ENCODE measurements at regions not wholly inside any gene's neighbourhood (a gene's known extent, or its start where the extent isn't known, plus 50 kb on each side); places are given as distances from the start of the nearest gene placed in this dataset.
A peak's percentile ranks its signal among the peaks of the same experiment; 100 is the strongest.

DNA sequence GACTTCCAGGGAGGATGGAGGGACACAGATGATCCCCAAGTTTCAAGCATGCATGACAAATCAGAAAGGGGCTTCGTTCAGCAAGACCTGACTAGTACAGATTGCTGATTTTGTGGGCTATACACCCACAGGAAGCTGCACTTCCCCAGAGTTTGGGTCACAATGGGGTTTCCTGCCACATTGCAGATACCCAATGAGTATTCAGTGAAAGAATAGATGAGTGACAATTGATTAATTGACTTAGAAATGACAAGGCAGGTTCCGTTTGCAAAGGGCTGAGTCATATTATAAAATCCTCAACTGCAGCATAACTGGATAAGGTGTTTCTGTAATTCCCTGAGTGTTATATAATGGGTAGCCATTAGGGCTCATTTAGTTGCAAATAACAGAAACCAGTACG lies 146.6 kb upstream of the TBL1X start:
- DNase-seq = peak; percentile 23

DNA sequence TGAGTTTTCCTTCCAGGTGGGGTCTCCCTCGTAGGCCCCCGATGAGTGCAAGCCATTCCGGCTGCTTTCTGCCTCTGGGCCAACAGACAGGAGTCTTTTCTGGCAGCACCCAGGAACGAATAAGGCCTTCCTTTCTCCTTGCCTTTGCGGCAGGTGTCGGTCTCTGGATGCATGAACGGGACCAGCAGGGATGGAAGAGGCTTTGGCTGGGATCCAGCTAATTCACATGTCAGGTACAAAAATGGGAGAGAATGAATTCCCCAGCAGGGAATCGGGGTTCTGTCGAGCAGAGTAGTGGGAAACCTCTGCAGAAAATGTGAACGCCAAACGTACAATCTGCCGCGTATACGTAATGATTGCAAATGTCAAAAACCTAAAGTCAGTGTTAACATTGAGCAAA lies 146.1 kb upstream of the TBL1X start:
- DNase-seq = no peak

DNA sequence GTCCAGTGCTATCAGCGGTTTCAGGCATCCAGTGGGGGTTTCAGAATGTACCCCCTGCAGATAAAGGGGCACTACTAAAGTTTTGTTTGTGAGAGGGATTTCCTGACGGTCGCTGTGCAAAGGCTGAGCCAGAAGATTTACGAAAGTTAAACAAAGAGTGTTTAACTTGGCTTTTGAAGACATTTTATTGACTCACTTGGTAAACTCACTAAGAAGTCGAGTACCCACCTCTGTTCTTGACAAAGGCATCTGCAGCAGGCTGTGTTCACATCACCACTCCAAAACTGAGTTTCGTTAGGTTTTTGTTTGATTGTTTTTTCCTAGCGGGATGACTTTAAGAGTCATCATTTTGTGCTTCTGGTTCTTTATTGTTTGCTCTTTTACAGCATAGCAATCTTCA lies 143.9 kb upstream of the TBL1X start:
- DNase-seq = no peak

DNA sequence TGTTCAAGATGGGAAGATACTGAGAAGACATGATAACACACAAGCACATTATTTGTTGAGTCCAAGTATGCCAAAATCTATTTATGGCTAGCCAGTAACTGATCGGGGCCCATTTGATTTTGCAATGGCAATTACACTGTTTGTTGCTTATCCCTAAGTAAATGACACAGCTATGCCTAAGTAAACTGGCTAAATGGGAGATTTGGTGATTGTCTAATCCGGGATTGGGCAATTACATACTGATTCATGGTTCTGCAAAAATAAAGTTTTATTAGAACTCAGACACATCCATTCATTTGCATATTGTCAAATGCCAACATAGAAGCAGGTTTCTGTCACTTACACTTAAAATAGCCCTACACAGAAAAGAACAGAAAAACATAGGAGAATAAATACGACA lies 140.2 kb upstream of the TBL1X start:
- no peak for DNase-seq

DNA sequence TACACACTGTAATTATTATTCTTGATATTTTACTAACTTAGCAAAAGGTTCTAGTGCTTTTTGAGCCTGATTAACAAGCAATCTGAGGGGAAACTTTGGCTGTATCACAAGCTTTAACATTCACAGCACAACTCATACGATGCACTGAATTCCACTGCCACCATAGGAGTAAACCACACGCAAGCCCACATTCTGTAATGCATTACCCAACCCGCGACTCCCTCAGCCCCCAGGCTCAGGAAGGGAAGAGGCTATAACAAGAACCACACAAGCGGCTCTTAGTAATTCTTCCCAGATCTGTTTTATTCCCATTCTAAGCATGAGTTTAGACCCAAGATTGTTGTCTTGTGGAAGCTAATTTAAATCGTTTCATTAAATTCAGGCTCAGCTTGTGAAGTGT lies 138.5 kb upstream of the TBL1X start:
- no peak for DNase-seq

DNA sequence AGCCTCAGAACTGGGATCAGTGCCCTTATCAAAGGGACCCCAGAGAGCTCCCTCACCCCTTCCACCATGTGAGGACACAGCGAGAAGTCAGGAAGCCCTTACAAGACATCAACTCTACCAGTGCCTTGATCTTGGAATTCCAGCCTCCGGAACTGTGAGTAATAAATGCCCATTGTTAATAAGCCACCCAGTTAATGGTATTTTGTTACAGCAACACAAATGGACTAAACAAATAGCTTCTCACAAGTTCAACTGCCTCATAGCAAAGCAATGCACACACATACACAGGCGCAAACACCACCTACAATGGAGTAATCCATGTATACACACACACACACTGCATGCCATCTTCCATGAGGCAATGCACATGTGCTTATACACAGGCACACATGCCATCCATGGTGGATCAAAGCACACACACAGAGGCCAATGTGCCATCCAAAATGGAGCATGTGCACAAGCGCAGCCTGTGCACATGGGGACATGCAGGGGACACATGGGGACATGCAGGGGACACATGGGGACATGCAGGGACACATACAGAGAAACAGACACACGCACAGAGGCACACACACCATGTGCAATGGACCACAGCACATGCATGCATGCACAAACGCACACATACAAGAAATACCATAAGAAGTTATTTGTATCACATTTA lies 137.6 kb upstream of the TBL1X start:
- no peak for DNase-seq

DNA sequence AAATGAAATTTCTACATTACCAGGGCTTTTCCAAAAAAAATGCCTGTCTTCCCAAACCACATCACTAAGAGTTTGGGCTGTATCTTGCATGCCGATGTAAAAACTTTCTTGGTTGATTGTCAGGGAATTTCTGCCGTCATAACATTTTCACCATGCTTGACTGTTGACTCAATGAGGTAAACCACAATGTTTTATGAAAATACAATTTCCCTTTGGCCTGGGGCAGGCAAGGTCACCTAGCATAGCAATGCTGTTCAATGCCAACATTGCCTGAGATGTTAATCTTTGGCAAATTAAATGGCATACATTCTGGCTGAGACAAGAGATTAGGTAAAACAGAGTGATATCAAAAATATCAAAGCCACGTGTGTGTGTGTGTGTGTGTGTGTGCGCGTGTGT lies 137.1 kb upstream of the TBL1X start:
- DNase-seq = no peak

DNA sequence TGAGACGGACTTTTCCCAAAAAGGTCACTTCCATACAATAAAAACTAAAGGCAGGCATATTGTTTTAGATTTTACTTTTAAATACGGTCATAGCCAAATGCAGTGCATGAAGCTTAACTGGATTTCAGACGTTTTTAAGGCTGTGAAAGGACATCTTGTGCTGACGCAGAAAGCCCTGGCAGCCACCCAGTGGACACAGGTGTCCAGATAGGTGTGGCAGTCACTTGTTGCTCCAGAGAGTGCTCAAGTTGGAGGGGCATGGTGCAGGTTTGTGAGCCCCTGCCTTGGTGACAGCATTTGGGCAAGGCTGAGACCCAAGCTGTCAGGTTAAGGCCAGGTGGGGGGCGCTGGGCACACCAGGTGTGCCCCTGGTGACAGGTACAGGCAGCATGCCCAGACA lies 135.8 kb upstream of the TBL1X start:
- no peak for DNase-seq

DNA sequence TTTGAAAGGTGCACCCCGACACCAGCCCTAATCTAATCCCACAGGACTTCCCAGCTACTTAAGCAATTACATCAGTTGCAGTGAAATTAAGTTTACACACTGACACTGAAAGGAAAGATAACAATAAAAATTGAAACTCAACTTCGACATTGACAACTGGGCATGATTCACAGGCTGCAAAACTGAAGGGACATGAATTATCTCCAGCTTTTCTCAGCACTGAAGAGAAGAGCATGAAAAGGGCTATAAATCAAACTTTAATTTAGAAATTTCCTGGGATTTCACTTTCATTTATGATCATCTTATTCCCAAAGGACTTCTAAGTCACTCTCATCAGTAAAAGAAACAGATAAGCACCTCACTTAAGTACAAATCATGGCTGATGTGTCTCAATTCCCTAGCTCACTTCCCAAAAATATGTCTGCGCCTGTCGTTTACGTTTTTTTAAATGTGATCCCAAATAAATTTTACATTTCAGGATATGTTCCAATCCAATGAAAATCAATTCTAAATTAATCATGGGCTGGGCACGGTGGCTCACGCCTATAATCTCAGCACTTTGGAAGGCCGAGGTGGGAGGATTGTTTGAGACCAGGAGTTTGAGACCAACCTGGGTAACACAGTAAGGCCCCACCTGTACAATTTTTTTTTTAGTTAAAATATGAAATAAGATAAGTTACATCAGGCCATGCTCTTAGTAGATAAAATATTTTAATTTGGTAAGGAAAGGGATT lies 134.4 kb upstream of the TBL1X start:
- no peak for DNase-seq

DNA sequence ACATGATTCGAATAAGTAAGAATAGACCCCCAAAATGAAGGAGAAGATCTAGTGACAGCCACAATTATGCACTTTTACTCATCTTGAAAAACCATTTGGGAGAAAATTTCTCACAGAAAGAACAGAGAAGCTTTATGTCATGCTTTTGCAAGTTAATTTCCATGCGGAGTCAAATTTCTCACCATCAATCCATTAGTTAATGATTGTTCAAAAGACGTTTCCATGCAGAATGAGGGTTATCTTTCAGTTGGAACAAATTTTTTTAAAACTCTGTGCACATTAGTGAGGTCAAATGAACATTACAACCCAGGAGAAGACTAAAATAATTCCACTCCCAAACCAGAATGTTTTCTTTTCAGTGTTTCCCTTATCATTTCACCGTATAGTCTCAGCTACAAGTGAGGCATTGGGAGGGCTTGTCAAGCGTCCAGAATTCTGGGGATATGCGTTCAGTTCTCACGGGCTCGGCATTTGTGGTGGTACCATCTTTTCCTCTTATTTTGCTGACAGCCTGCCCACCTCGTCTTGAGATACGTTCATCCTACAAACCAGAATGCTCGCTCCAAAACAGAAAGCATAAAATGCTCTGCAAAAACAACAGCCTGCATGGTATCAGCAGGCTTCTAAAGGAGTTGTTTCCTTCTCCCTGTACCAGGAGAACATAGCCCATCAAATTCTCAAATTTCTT lies 130.8 kb upstream of the TBL1X start:
- DNase-seq = no peak

DNA sequence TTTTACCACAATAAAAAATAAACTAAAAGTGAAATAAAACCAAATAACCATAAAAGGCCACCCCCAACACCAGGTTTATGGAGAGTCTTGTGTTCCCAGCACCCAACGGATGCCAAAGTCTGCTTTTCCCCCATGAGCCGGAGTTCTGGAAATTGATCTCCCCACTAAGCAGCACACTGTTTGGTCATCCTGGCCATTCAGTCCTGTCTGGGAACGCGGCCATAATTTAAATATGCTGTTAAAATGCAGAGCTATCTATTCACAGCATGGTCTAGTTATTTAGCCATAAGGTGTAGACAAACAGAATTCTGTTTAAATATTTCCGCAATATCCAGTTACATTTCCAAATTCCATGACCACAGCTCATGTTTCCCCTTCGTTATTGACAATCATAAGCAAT lies 129.6 kb upstream of the TBL1X start:
- no peak for DNase-seq

DNA sequence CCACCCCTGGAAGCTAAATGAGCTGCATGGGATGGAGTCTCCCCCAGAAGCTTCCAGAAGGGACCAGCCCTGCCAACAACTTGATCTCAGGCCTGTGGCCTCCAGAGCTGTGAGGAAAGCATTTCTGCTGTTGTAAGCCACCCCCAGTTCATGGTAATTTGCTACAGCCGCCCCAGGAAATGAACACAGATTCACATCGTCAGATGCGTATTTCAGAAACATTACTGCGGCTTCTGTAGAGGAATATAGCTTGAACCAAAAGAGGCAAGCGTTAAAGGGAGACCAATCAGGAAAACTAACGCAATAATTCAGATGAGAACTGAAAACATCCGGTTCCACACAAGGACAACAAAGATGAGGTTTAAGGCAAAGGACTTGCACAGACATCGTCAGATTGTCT lies 128.4 kb upstream of the TBL1X start:
- peak; percentile 16 for DNase-seq

DNA sequence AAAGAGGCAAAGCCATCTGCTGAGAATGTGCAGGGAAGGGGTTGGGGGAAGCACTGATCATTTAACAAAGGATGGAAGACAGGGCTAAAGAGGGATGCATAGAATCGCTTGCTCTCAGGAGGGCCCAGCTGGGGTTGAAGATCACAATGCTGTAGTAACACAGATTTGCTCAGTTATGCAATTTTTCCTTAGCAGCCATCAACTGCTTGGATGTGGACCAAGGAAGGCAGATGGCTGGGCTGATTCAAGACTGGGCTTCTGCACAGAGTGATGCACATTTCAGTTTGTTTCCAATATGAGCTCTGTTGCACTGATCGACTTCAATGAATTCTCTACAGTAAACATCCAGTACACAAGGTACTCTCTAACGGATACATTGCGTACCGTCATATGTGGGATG lies 127.8 kb upstream of the TBL1X start:
- DNase-seq = no peak

DNA sequence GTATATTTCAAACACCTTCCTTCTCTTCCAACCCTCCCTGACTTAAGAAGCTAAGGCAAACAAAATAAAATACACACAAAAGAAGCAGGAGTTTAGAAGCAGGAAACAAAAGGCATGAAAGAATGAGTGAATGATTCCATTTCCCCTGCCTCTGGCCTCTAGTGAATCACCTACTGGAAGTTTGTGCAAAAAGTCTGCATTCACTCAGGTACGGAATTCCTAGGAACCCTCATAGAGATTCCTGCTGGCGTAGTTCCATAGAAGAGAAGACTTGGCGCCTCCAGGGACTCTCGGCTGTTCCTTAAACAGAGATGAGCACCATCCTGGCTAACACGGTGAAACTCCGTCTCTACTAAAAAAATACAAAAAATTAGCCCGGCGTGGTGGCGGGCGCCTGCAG lies 125.9 kb upstream of the TBL1X start:
- DNase-seq = no peak

DNA sequence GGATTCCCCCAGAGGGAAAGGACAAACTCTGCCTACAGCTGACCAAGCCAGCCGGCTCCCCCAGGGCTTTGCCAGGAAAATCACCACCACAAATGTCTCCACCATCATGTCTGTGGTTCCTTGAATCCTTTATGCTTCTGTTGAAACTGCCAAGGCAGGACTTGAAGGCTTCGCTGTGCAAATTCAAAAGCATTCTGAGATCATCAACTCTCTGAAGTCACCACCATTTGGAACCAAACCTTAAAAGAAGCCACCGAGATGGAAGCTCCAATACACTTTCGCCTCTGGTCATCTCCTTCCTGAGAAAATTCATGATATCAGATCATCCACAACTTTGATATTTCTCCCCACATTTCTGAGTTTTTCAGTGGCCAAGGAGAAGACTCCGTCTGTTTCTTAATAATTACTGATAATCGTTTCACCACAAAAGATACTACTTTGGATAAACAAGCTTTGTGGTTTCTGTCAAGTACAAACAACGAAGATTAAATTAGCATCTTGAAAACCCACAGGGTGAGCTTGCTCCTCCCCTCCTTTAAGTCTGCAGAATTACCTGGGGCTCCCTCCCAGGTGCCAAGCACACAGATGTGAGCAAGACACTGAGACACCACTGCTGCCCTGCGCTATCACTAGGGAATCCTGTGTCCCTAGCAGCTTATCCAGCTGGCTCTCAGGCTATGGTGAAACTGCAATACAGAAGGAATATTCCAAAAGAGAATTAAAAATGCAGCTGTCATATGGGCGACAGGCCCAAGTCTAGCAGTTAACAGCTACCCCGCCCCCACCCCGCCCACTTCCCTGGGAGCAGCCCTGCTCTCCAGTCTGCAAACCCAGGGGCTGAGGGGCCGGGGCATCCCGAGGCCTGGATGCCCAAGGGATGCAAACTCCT lies 125.0 kb upstream of the TBL1X start:
- DNase-seq = peak; percentile 56

DNA sequence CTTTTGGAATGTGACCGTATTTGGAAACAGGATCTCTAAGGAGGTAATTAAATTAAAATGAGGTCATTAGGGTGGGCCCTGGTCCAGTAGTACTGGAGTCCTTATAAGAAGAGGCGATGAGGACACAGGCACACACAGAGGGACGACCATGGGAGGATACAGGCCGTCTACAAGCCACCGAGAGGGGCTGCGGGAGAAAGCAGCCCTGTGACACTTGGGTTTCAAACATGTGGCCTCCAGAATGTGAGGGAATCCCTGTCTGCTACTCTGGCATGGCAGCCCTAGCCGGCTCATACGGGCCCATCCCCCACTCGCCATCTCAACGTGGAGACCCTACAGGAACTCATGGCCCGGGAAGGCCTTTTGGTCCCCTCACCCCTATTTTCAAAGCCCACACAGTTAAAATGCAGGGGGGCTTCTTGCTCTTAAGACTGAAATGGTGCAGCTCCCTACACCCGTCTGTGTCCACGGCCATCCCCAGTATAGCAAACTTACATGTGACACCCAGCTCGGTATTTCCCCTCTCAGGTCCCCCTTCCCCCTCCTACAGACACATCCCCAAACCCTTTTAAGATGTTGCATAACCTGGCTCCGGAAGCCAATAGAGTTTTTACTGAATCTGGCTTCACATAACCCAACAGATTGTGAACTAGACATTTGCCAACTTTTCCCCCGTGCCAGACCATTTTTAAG lies 124.1 kb upstream of the TBL1X start:
- DNase-seq = peak; percentile 75

DNA sequence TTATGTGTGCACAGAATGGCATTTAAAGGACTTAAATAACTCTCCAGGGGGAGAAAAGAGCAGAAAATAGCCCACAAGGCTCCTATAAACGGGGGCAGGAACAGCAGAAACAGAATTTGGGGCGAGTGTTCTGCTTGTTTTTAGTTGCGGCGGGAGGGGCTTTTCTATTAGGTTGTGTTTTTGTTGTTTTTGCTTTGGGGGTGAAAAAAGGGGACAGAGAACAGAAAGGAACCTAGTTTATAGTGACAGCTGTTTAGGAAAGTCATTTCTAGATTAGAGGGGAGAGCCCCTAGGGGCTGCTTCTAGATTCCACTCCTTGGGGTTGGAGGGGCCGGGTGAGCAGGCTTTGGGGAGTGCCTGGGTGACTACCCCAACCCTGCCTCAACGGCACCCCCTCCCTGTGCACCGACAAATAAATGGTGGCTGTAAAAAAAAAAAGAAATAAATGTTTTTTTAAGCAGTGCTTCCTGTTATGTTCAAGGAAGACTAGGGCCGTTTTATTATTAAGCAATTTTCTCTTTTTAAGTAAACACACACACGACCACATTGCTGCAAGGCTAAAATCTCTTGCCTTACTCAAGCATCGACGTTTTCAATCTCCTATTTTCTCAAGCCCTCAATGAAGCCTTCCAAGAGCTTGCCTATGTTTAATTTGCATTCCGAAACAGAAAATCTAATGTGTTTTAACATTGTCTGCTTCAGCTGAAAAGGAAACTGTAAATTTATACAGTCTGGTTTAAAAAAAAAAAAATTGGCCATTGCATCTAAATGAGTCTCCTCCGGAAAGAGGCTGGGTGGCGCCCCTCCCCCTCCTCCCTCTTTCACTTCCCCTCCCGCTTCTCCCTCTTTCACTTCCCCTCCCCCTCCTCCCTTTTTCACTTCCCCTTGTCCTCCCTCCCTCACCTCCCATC lies 123.3 kb upstream of the TBL1X start:
- peak; percentile 66 for DNase-seq

DNA sequence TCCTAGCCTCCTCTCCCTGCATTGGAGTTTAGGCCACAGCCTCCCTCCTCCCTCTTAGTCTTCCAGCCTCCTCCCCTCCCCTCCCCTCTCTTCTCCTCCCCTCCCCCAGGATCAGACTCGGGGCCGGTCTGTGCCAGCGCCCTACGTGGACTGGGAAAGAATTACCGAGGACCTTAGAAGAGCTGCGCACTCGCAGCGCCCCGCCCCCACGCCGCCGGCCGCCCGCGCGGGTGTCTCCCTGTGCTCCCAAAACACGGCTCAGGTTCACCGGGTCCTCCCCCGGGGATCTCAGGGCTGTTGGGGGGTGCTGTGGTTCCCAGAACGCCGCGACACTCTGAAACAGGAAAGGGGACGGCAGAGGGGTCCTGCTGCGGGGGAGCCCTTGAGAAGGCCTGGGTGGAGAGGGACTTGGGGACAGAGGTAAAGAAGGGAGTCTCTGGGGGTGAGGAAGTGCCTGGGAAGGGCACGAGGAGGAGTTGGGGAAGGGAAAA lies 122.3 kb upstream of the TBL1X start:
- peak; percentile 69 for DNase-seq

DNA sequence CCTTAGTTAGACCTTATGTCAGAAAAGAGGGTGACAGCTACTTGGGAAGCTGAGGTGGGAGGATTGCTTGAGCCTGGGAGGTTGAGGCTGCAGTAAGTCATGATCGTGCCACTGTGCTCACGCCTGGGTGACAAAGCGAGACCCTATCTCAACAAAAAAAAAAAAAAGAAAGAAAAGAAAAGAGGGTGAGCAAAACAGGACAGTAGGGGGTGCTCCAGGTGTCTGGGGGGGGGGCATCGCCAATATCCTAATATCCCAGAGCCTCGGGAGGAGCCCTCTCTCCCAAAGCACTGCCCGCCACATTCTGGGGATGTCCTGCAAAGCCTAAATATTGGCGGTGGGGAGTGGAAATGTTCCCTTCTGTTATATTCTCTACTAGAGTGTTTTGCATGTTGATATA lies 120.9 kb upstream of the TBL1X start:
- no peak for DNase-seq

DNA sequence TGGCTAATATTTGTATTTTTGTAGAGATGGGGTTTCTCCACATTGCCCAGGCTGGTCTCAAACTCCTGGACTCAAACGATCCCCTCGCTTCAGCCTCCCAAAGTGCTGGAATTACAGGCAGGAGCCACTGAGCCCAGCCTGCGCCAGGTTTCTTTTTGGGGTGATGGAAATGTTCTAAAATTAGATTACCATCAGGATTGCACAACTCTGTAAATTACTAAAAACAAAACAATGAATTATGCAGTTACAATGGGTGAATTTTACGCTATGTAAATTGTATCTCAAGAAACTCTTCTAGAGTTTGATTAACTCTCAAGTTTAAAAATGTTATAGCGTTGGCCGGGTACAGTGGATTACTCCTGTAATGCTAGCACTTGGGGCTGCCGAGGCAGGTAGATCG lies 118.9 kb upstream of the TBL1X start:
- no peak for DNase-seq
